PC-9 (cell line): ENCODE measurements at regions not wholly inside any gene's neighbourhood (a gene's known extent, or its start where the extent isn't known, plus 50 kb on each side); places are given as distances from the start of the nearest gene placed in this dataset.

Experiments
- BruUV-seq: library from RNA; stranded (reverse); fragments of 400-500 nt; replicated peaks from 2 replicates; lab custom pipeline; 2021; lab: Mats Ljungman, UMichigan
- CTCF ChIA-PET: fragments of 300-600 bp; sonication (Branson Sonifier 250); formaldehyde crosslinking; loops from one replicate; lab custom pipeline; 2022; ENCODE audit warnings: antibody characterized with exemption; lab: Charles Lee
- POLR2A ChIA-PET: fragments of 300-600 bp; sonication (Branson Sonifier 250); formaldehyde crosslinking; loops from one replicate; lab custom pipeline; 2022; ENCODE audit warnings: antibody characterized with exemption; ENCODE audit not compliant: unreplicated experiment; lab: Charles Lee
- DNase-seq, 2 experiments: peaks; one replicate each; pipeline versions ENCODE4 v3.0.0 to v3.0.0-alpha.2; 2015 to 2022; ENCODE audit warnings: mixed read lengths in 1 of 2
- H2AFZ ChIP-seq: fragments of 200-600 bp; sonication (generic); 2 replicates; pipeline ENCODE4 v1.8.1; 2017; ENCODE audit warnings: antibody characterized with exemption
- H3F3A ChIP-seq: fragments of 200-600 bp; sonication (generic); 2 replicates; pipeline ENCODE4 v1.8.1; 2017; ENCODE audit warnings: antibody characterized with exemption, mild to moderate bottlenecking, low read depth; ENCODE audit not compliant: insufficient read depth
- H3K27ac ChIP-seq: fragments of 200-600 bp; sonication (generic); 2 replicates; pipeline ENCODE4 v1.6.1; 2016; ENCODE audit warnings: mixed run types
- H3K27me3 ChIP-seq: fragments of 200-600 bp; sonication (generic); 2 replicates; pipeline ENCODE4 v1.6.1; 2016; ENCODE audit warnings: low read depth, mixed run types; ENCODE audit not compliant: insufficient read depth
- H3K36me3 ChIP-seq: fragments of 200-600 bp; sonication (generic); 2 replicates; pipeline ENCODE4 v1.6.1; 2016; ENCODE audit warnings: low read depth, mixed run types
- H3K4me1 ChIP-seq: fragments of 200-600 bp; sonication (generic); replicated peaks from 2 replicates; pipeline ENCODE4 v1.6.1; 2016; ENCODE audit warnings: mixed run types; ENCODE audit not compliant: insufficient read depth
- H3K4me2 ChIP-seq: fragments of 200-600 bp; sonication (generic); 2 replicates; pipeline ENCODE4 v1.6.1; 2017; ENCODE audit warnings: mixed run types
- H3K4me3 ChIP-seq: fragments of 200-600 bp; sonication (generic); 2 replicates; pipeline ENCODE4 v1.6.1; 2016; ENCODE audit warnings: mixed run types
- H3K79me2 ChIP-seq: fragments of 200-600 bp; sonication (generic); 2 replicates; pipeline ENCODE4 v1.6.1; 2017; ENCODE audit warnings: low read depth, mixed run types
- H3K9me2 ChIP-seq: fragments of 200-600 bp; sonication (generic); 2 replicates; pipeline ENCODE4 v1.8.1; 2017; ENCODE audit warnings: mild to moderate bottlenecking; ENCODE audit not compliant: insufficient read depth
- H3K9me3 ChIP-seq: fragments of 200-600 bp; sonication (generic); 2 replicates; pipeline ENCODE4 v1.8.1; 2016; ENCODE audit warnings: low read depth; ENCODE audit not compliant: insufficient read depth
- H4K20me1 ChIP-seq: fragments of 200-600 bp; sonication (generic); 2 replicates; pipeline ENCODE4 v1.8.1; 2017; ENCODE audit not compliant: insufficient read depth
- CTCF ChIP-seq: fragments of 200-600 bp; sonication (generic); conservative IDR thresholded peaks from 2 replicates; pipeline ENCODE4 v1.6.1; 2017; ENCODE audit warnings: mixed run types, antibody characterized with exemption, mild to moderate bottlenecking, moderate library complexity
- EZH2 ChIP-seq: fragments of 200-600 bp; sonication (generic); IDR thresholded peaks from 2 replicates; pipeline ENCODE4 v1.8.0; 2017; ENCODE audit warnings: antibody characterized with exemption, low read depth
- intact Hi-C: fragments of 100-400 bp; cut with micrococcal nuclease; formaldehyde crosslinking; loops from one replicate; pipeline ENCODE4 v1.10.0; 2022; ENCODE audit not compliant: unreplicated experiment

- no peak overlapping the region for H3K4me2 ChIP-seq
- H3F3A ChIP-seq: peaks cover 4% of the 10 kb centered on the region; the same call in 1 of the 2 replicates
- no peaks in the 10 kb centered on the region for H3K9me3 ChIP-seq
- no TSS peak for BruUV-seq
- H3K79me2 ChIP-seq: no peaks in the 10 kb centered on the region
- H3K36me3 ChIP-seq: no peaks in the 10 kb centered on the region
- POLR2A ChIA-PET: no interaction called here
- no peaks in the 10 kb centered on the region for H3K9me2 ChIP-seq
- H4K20me1 ChIP-seq: no peaks in the 10 kb centered on the region
- H3K27ac ChIP-seq: no peak overlapping the region
- TF ChIP-seq EZH2 (no peak), CTCF (no peak)
- CTCF ChIA-PET: no interaction called here
- no peak overlapping the region for H2AFZ ChIP-seq
- intact Hi-C loops: loop anchor here (5.0 kb wide), 1 partner anchor 82 kb away; no protein-coding TSS in a partner anchor
- no peak for DNase-seq
- no peaks in the 10 kb centered on the region for H3K27me3 ChIP-seq
- H3K4me3 ChIP-seq: no peak overlapping the region
- 0 out of 2 replicates have a peak, but pooled peaks cover 16% of the 10 kb centered on the region for H3K4me1 ChIP-seq
Measured at GRCh38 chr6:71499667-71500066, 211.1 kb downstream of the OGFRL1 start.

GRCh38 chr6:71502168-71502567 lies 213.6 kb downstream of the OGFRL1 start:
- no peak for TF ChIP-seq EZH2
- no peak for TF ChIP-seq CTCF
- ChIA-PET POLR2A (no interaction called here), CTCF (no interaction called here)
- Histone ChIP-seq H3K4me2 (no peak overlapping the region), H3K9me3 (no peaks in the 10 kb centered on the region), H2AFZ (no peak overlapping the region), H3K27ac (no peak overlapping the region), H3K4me3 (no peak overlapping the region), H3K79me2 (no peaks in the 10 kb centered on the region), H3K9me2 (no peaks in the 10 kb centered on the region; the same call in 1 of the 2 replicates), H3K27me3 (no peaks in the 10 kb centered on the region), H4K20me1 (no peaks in the 10 kb centered on the region), H3F3A (peaks cover 4% of the 10 kb centered on the region; the same call in 1 of the 2 replicates), H3K4me1 (0 out of 2 replicates have a peak, but pooled peaks cover 12% of the 10 kb centered on the region), H3K36me3 (no peaks in the 10 kb centered on the region)
- DNase-seq: no peak
- BruUV-seq: no TSS peak
- intact Hi-C loops: no loop called here

GRCh38 chr6:71502956-71503355 lies 214.3 kb downstream of the OGFRL1 start:
- Histone ChIP-seq H3K27me3 (no peaks in the 10 kb centered on the region), H2AFZ (no peak overlapping the region), H3K4me2 (no peak overlapping the region), H3K9me3 (no peaks in the 10 kb centered on the region), H3K9me2 (no peaks in the 10 kb centered on the region; the same call in 1 of the 2 replicates), H3K79me2 (no peaks in the 10 kb centered on the region), H3F3A (peaks cover 4% of the 10 kb centered on the region; the same call in 1 of the 2 replicates), H3K36me3 (no peaks in the 10 kb centered on the region), H4K20me1 (no peaks in the 10 kb centered on the region), H3K27ac (no peak overlapping the region), H3K4me1 (0 out of 2 replicates have a peak, but pooled peaks cover 12% of the 10 kb centered on the region), H3K4me3 (no peak overlapping the region)
- no TSS peak for BruUV-seq
- DNase-seq: no peak
- intact Hi-C loops: no loop called here
- TF ChIP-seq EZH2: no peak
- no peak for TF ChIP-seq CTCF
- ChIA-PET CTCF (no interaction called here), POLR2A (no interaction called here)
